GM12878 (cell line): ENCODE measurements at regions not wholly inside any gene's neighbourhood (a gene's known extent, or its start where the extent isn't known, plus 50 kb on each side); places are given as distances from the start of the nearest gene placed in this dataset.
A peak's percentile ranks its signal among the peaks of the same experiment; 100 is the strongest.

Experiments
- BHLHE40 ChIP-seq, 2 experiments: fragments of 450-650 bp in 1 of 2; IDR thresholded peaks; 2 replicates each; pipeline ENCODE4 v1.6.1; 2011 to 2017; ENCODE audit warnings: low read depth in 2 of 2, borderline replicate concordance in 1 of 2, improper control_type of control experiment in 1 of 2, low read length in 1 of 2, mild to moderate bottlenecking in 1 of 2
- BRCA1 ChIP-seq: IDR thresholded peaks from 2 replicates; pipeline ENCODE4 v1.6.1; 2011; ENCODE audit warnings: low read depth, low read length, improper control_type of control experiment
- DPF2 ChIP-seq: fragments of 450-650 bp; IDR thresholded peaks from 2 replicates; pipeline ENCODE4 v1.6.1; 2017; ENCODE audit warnings: mild to moderate bottlenecking
- EGR1 ChIP-seq, 2 experiments: IDR thresholded peaks; 1 replicate in 1 of 2; 2 replicates in 1 of 2; pipeline ENCODE4 v1.6.1; 2011 to 2012; ENCODE audit warnings: low read depth in 2 of 2, low read length in 2 of 2, borderline replicate concordance in 1 of 2, mild to moderate bottlenecking in 1 of 2, moderate library complexity in 1 of 2
- FOXK2 ChIP-seq: fragments of 450-650 bp; IDR thresholded peaks from 2 replicates; pipeline ENCODE4 v1.6.1; 2017; ENCODE audit warnings: mild to moderate bottlenecking, moderate library complexity
- HDAC6 ChIP-seq: fragments of 200-600 bp; sonication (generic); IDR thresholded peaks from one replicate; pipeline ENCODE4 v1.8.0; 2017; ENCODE audit warnings: antibody characterized with exemption; ENCODE audit not compliant: unreplicated experiment
- IKZF2 ChIP-seq, 2 experiments: fragments of 450-650 bp; IDR thresholded peaks; 2 replicates each; pipeline ENCODE4 v1.6.1; 2017; ENCODE audit warnings: mild to moderate bottlenecking in 2 of 2, moderate library complexity in 2 of 2
- MTA2 ChIP-seq: fragments of 450-650 bp; IDR thresholded peaks from 2 replicates; pipeline ENCODE4 v1.6.1; 2016; ENCODE audit warnings: low read depth, mild to moderate bottlenecking, moderate library complexity
- NRF1 ChIP-seq: conservative IDR thresholded peaks from 2 replicates; pipeline ENCODE4 v1.6.1; 2011; ENCODE audit warnings: mild to moderate bottlenecking, low read depth, low read length, improper control_type of control experiment
- POU2F2 ChIP-seq: IDR thresholded peaks from 3 replicates; pipeline ENCODE4 v1.6.1; 2011; ENCODE audit warnings: low read depth, mild to moderate bottlenecking, low read length, borderline replicate concordance
- RFX5 ChIP-seq: IDR thresholded peaks from 2 replicates; pipeline ENCODE4 v1.6.1; 2011; ENCODE audit warnings: low read depth, low read length, improper control_type of control experiment
- SP1 ChIP-seq: IDR thresholded peaks from one replicate; pipeline ENCODE4 v1.6.1; 2011; ENCODE audit warnings: low read depth, low read length
- SUZ12 ChIP-seq: fragments of 200-600 bp; sonication (generic); IDR thresholded peaks from one replicate; pipeline ENCODE4 v1.6.1; 2018; ENCODE audit warnings: antibody characterized with exemption, mild to moderate bottlenecking; ENCODE audit not compliant: unreplicated experiment
- TCF12 ChIP-seq: IDR thresholded peaks from 2 replicates; pipeline ENCODE4 v1.6.1; 2011; ENCODE audit warnings: low read depth, mild to moderate bottlenecking, low read length
- TF ChIP-seq, protein P1 (sequence below): IDR thresholded peaks from 2 replicates; pipeline ENCODE4 v1.6.1; 2011; ENCODE audit warnings: low read depth, mild to moderate bottlenecking, low read length, moderate library complexity, borderline replicate concordance; ENCODE audit errors: extremely low read depth
- TF ChIP-seq, protein P2 (sequence below): fragments of 450-650 bp; IDR thresholded peaks from 2 replicates; pipeline ENCODE4 v1.6.1; 2016; ENCODE audit warnings: mild to moderate bottlenecking
- TF ChIP-seq, protein P3 (sequence below): IDR thresholded peaks from 2 replicates; pipeline ENCODE4 v1.6.1; 2012; ENCODE audit warnings: low read depth, low read length, improper control_type of control experiment
- TF ChIP-seq, protein P4 (sequence below): fragments of 450-650 bp; IDR thresholded peaks from 2 replicates; pipeline ENCODE4 v1.6.1; 2017; ENCODE audit warnings: mild to moderate bottlenecking, low read depth, inconsistent platforms; ENCODE audit not compliant: poor library complexity, severe bottlenecking
- TF ChIP-seq, protein P5 (sequence below): IDR thresholded peaks from 2 replicates; pipeline ENCODE4 v1.6.1; 2011; ENCODE audit warnings: mild to moderate bottlenecking, low read depth, low read length, moderate library complexity; ENCODE audit not compliant: insufficient replicate concordance

DNA sequence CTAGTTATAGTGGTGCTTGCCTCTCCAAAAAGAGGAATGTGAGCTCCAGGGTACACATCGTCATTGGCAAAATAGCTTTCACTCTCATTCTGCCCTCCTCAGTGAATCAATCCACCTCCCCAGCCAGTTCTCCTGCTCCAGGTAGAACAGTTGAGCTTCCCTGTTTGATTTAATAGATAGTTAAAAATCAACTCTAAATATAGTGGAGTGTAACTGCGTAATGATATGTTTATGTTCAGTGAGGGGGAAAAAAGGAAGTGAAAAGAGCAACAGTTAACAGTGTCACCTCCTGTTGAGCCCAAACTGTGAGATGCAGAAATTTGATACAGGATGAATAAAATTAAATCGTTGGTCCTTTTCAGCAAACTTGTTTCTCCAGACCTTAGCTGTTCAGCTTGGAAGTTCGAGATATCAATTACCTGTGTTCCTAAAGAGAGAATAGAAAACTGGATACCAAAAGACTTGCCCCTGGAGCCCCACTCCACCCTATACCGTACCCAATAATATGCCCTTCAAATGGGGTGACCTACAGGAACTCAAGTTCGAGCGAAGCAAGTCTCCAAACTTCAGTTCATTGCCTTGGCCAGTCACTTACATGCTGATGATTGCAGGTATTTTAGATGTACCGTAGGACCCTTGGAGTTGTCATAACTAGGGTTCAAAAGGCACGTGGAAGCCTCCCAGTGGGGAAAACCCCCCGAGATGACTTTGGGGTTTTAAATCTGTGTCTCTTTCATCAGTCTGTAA is 708.4 kb downstream of the RNF144A start (continued):
- TF ChIP-seq HDAC6 (no peak), NRF1 (no peak), FOXK2 (no peak), RFX5 (no peak), TCF12 (no peak), EGR1 (IDR thresholded peaks at IDR 0.05; ENCODE audit: borderline replicate concordance in 1 of 2, low read depth in 2 of 2, low read length in 2 of 2) (no peak), SP1 (no peak), BHLHE40 (IDR thresholded peaks at IDR 0.05; ENCODE audit: borderline replicate concordance in 1 of 2, low read depth in 2 of 2, low read length in 1 of 2) (peak in 1 of 2 experiments; percentile 31; a peak in 1 of 4 replicates), MTA2 (peak; percentile 70), SUZ12 (no peak), DPF2 (peak; percentile 59; the same call in 1 of the 2 replicates), BRCA1 (no peak), IKZF2 (IDR thresholded peaks at IDR 0.05) (peak; percentile 45 to 50; a peak in 2 of 4 replicates), POU2F2 (no peak)
- TF ChIP-seq, protein P1, sequence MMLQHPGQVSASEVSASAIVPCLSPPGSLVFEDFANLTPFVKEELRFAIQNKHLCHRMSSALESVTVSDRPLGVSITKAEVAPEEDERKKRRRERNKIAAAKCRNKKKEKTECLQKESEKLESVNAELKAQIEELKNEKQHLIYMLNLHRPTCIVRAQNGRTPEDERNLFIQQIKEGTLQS = no peak
- TF ChIP-seq, protein P2, sequence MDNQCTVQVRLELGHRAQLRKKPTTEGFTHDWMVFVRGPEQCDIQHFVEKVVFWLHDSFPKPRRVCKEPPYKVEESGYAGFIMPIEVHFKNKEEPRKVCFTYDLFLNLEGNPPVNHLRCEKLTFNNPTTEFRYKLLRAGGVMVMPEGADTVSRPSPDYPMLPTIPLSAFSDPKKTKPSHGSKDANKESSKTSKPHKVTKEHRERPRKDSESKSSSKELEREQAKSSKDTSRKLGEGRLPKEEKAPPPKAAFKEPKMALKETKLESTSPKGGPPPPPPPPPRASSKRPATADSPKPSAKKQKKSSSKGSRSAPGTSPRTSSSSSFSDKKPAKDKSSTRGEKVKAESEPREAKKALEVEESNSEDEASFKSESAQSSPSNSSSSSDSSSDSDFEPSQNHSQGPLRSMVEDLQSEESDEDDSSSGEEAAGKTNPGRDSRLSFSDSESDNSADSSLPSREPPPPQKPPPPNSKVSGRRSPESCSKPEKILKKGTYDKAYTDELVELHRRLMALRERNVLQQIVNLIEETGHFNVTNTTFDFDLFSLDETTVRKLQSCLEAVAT = 0 out of 2 replicates have a peak, but pooled peaks have one; percentile 23
- TF ChIP-seq, protein P3, sequence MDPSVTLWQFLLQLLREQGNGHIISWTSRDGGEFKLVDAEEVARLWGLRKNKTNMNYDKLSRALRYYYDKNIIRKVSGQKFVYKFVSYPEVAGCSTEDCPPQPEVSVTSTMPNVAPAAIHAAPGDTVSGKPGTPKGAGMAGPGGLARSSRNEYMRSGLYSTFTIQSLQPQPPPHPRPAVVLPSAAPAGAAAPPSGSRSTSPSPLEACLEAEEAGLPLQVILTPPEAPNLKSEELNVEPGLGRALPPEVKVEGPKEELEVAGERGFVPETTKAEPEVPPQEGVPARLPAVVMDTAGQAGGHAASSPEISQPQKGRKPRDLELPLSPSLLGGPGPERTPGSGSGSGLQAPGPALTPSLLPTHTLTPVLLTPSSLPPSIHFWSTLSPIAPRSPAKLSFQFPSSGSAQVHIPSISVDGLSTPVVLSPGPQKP = no peak
- TF ChIP-seq, protein P4, sequence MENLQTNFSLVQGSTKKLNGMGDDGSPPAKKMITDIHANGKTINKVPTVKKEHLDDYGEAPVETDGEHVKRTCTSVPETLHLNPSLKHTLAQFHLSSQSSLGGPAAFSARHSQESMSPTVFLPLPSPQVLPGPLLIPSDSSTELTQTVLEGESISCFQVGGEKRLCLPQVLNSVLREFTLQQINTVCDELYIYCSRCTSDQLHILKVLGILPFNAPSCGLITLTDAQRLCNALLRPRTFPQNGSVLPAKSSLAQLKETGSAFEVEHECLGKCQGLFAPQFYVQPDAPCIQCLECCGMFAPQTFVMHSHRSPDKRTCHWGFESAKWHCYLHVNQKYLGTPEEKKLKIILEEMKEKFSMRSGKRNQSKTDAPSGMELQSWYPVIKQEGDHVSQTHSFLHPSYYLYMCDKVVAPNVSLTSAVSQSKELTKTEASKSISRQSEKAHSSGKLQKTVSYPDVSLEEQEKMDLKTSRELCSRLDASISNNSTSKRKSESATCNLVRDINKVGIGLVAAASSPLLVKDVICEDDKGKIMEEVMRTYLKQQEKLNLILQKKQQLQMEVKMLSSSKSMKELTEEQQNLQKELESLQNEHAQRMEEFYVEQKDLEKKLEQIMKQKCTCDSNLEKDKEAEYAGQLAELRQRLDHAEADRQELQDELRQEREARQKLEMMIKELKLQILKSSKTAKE = no peak
- TF ChIP-seq, protein P5, sequence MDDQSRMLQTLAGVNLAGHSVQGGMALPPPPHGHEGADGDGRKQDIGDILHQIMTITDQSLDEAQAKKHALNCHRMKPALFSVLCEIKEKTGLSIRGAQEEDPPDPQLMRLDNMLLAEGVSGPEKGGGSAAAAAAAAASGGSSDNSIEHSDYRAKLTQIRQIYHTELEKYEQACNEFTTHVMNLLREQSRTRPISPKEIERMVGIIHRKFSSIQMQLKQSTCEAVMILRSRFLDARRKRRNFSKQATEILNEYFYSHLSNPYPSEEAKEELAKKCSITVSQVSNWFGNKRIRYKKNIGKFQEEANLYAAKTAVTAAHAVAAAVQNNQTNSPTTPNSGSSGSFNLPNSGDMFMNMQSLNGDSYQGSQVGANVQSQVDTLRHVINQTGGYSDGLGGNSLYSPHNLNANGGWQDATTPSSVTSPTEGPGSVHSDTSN = no peak
